Right cardiac atrium (tissue), 5 donors: ENCODE measurements at regions not wholly inside any gene's neighbourhood (a gene's known extent, or its start where the extent isn't known, plus 50 kb on each side); places are given as distances from the start of the nearest gene placed in this dataset.
"Not testable (repeated sequence)": the region's sequence is repeated elsewhere in the genome, so short reads cannot be mapped to it uniquely, and the experiment has no call there.

Experiments
- ATAC-seq, 2 donors: fragments of 200-7000 bp; cut with Tn5 transposase; one replicate each; pipeline versions ENCODE4 v1.8.0 to v1.9.1; 2020; ENCODE audit warnings: moderate library complexity in 2 of 2, mild to moderate bottlenecking in 1 of 2
- DNase-seq, 3 donors: peaks; one replicate each; pipeline ENCODE4 v3.0.0-alpha.2; 2020
- H3K27ac ChIP-seq: one replicate; pipeline ENCODE4 v1.5.1; 2013; ENCODE audit warnings: mild to moderate bottlenecking, low read length, control low read depth, moderate library complexity
- H3K27me3 ChIP-seq: one replicate; pipeline ENCODE4 v1.6.1; 2013; ENCODE audit not compliant: control insufficient read depth, insufficient read depth
- H3K4me1 ChIP-seq: one replicate; pipeline ENCODE4 v1.6.1; 2013; ENCODE audit warnings: low read length; ENCODE audit not compliant: control insufficient read depth, insufficient read depth
- H3K4me3 ChIP-seq: one replicate; pipeline ENCODE4 v1.5.1; 2013; ENCODE audit warnings: low read length, control low read depth
- H3K9me3 ChIP-seq: one replicate; pipeline ENCODE4 v1.6.1; 2013; ENCODE audit warnings: low read length; ENCODE audit not compliant: control insufficient read depth
- WGBS: extraction: QIAGEN DNeasy Blood & Tissue Kit; methylation state at CpG from one replicate; pipeline ENCODE4 v1.1.7; 2013; 5-methylcytosine and 5-hydroxymethylcytosine counted together
- intact Hi-C, 4 donors: fragments of 100-400 bp; cut with DNase I; formaldehyde crosslinking; loops; one replicate each; pipeline versions ENCODE4 v1.11.0 to v1.14.0; 2022 to 2023
- donor health status: healthy with polysubstance abuse.
- donor health status: DM: no; HTN: yes; CAD: no.
- donor health status: DM: no; HTN: no; CAD: no.
- donor health status: DM: no; HTN: yes; CAD: no; lungs with severe emphysema.
- donor health status: DM: yes; HTN: yes; CAD: no.

- ATAC-seq (peak; percentile 73 to 77), DNase-seq (no peak)
- intact Hi-C loops = no loop called here
- 21% methylated on average over 4 of the region's 4 CpGs for WGBS
- Histone ChIP-seq H3K27me3 (no peaks in the 10 kb centered on the region), H3K4me1 (no peaks in the 10 kb centered on the region), H3K4me3 (no peak overlapping the region), H3K9me3 (no peaks in the 10 kb centered on the region), H3K27ac (no peak overlapping the region)
Measured at GRCh38 chr14:53842938-53843337, 113.7 kb downstream of the BMP4 start.

GRCh38 chr14:53841109-53842099 lies 115.2 kb downstream of the BMP4 start:
- no peaks in the 10 kb centered on the region for H3K4me1 ChIP-seq
- no peak overlapping the region for H3K4me3 ChIP-seq
- ATAC-seq (no peak), DNase-seq (no peak)
- 91% methylated on average over 3 of the region's 3 CpGs for WGBS
- H3K27ac ChIP-seq = no peak overlapping the region
- H3K9me3 ChIP-seq = peaks cover 1% of the 10 kb centered on the region
- intact Hi-C loops = no loop called here
- H3K27me3 ChIP-seq = no peaks in the 10 kb centered on the region

GRCh38 chr14:53840444-53840843 lies 116.2 kb downstream of the BMP4 start:
- intact Hi-C loops = no loop called here
- H3K27ac ChIP-seq = no peak overlapping the region
- H3K4me1 ChIP-seq = no peaks in the 10 kb centered on the region
- ATAC-seq = no peak
- no peak overlapping the region for H3K4me3 ChIP-seq
- 86% methylated on average over 2 of the region's 2 CpGs for WGBS
- H3K9me3 ChIP-seq = peaks cover 1% of the 10 kb centered on the region
- H3K27me3 ChIP-seq = no peaks in the 10 kb centered on the region
- no peak for DNase-seq

- H3K4me1 ChIP-seq = no peaks in the 10 kb centered on the region
- no peak for ATAC-seq
- no peak for DNase-seq
- no peak overlapping the region for H3K27ac ChIP-seq
- 88% methylated on average over 4 of the region's 4 CpGs for WGBS
- H3K9me3 ChIP-seq = peaks cover 1% of the 10 kb centered on the region
- intact Hi-C loops = no loop called here
- H3K4me3 ChIP-seq = no peak overlapping the region
- no peaks in the 10 kb centered on the region for H3K27me3 ChIP-seq
Measured at GRCh38 chr14:53838374-53838773, 118.3 kb downstream of the BMP4 start.

DNA sequence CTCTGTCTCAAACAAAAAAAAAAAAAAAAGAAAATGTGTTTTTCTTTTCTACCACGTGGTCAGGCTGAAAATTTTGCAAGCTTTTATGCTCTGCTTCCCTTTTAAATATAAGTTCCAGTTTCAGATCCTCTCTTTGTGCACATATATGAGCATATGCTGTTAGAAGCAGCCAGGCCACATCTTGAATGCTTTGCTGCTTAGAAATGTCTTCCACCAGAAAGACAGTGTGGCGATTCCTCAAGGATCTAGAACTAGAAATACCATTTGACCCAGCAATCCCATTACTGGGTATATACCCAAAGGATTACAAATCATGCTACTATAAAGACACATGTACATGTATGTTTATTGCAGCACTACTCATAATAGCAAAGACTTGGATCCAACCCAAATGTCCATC lies 119.0 kb downstream of the BMP4 start:
- H3K27ac ChIP-seq, ATAC-seq, H3K4me1 ChIP-seq, H3K27me3 ChIP-seq, H3K9me3 ChIP-seq, DNase-seq, H3K4me3 ChIP-seq, intact Hi-C loops: not testable (repeated sequence)
- WGBS = 91% methylated on average over 2 of the region's 2 CpGs

GRCh38 chr14:53836551-53836950 lies 120.1 kb downstream of the BMP4 start:
- H3K9me3 ChIP-seq = peaks cover 1% of the 10 kb centered on the region
- no peaks in the 10 kb centered on the region for H3K27me3 ChIP-seq
- DNase-seq (no peak), ATAC-seq (no peak)
- H3K27ac ChIP-seq = no peak overlapping the region
- H3K4me3 ChIP-seq = no peak overlapping the region
- 81% methylated on average over 2 of the region's 2 CpGs for WGBS
- no peaks in the 10 kb centered on the region for H3K4me1 ChIP-seq
- intact Hi-C loops = no loop called here

GRCh38 chr14:53828820-53829219 lies 127.8 kb downstream of the BMP4 start:
- H3K4me3 ChIP-seq = no peak overlapping the region
- ATAC-seq (no peak), DNase-seq (peak in 1 of 3 donors; percentile 39)
- H3K9me3 ChIP-seq = no peaks in the 10 kb centered on the region
- intact Hi-C loops = no loop called here
- 51% methylated on average over 4 of the region's 4 CpGs for WGBS
- H3K27ac ChIP-seq = no peak overlapping the region
- no peaks in the 10 kb centered on the region for H3K4me1 ChIP-seq
- H3K27me3 ChIP-seq = no peaks in the 10 kb centered on the region

DNA sequence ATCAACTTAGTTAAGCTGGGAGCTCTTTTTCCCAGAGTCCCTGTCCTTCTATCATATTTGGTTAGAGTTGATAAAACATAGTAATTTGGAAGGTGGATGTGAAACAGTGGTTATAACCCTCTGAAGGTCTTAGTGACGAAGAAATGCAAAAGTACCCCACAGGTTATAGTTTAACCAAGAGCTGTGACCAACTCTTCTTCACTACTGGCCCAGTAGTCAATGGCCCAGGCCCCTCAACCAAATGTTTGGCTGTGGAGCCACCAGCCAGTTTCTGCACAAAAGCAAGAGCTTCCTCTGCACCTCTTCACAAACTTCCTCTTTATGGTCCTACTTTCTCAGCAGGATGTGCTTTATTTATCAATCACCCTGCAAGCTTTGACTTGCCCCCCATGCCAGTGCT lies 132.6 kb downstream of the BMP4 start:
- 98% methylated on average over 1 of the region's 1 CpG for WGBS
- Histone ChIP-seq H3K27ac (no peak overlapping the region), H3K9me3 (no peaks in the 10 kb centered on the region), H3K4me3 (no peak overlapping the region), H3K4me1 (no peaks in the 10 kb centered on the region), H3K27me3 (no peaks in the 10 kb centered on the region)
- intact Hi-C loops = no loop called here
- DNase-seq (no peak), ATAC-seq (no peak)

GRCh38 chr14:53814392-53814791 lies 142.2 kb downstream of the BMP4 start:
- no peak overlapping the region for H3K4me3 ChIP-seq
- DNase-seq (no peak), ATAC-seq (no peak)
- intact Hi-C loops = no loop called here
- WGBS = 52% methylated on average over 4 of the region's 4 CpGs
- H3K4me1 ChIP-seq = no peaks in the 10 kb centered on the region
- H3K27ac ChIP-seq = no peak overlapping the region
- no peaks in the 10 kb centered on the region for H3K9me3 ChIP-seq
- no peaks in the 10 kb centered on the region for H3K27me3 ChIP-seq

- no peaks in the 10 kb centered on the region for H3K4me1 ChIP-seq
- no peak for ATAC-seq
- H3K9me3 ChIP-seq = no peaks in the 10 kb centered on the region
- H3K4me3 ChIP-seq = no peak overlapping the region
- whole genome bisulfite sequencing = 91% methylated on average over 7 of the region's 7 CpGs
- no peaks in the 10 kb centered on the region for H3K27me3 ChIP-seq
- DNase-seq = no peak
- intact Hi-C loops = no loop called here
- no peak overlapping the region for H3K27ac ChIP-seq
Measured at GRCh38 chr14:53810221-53810620, 146.4 kb downstream of the BMP4 start.

DNA sequence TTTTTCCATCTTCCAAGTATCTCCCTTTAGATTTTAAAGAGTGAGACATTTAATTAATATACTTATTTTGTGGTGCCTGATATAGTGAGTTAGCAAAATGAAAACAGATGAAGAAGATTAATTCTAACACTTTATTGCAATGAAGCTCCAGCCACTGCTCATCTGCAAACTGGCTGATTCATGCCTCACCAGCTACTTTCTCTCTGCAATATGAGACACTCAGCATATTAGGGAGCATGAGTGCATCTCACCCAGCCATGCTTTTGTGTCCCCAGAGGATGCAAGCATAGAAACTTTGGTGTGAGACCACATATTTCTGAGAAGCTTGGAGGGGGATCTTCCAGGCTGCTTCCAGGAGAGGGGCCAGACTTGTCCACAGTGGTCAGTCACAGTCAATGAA lies 148.6 kb downstream of the BMP4 start:
- Histone ChIP-seq H3K27ac (no peak overlapping the region), H3K9me3 (no peaks in the 10 kb centered on the region), H3K4me3 (no peak overlapping the region), H3K27me3 (no peaks in the 10 kb centered on the region), H3K4me1 (no peaks in the 10 kb centered on the region)
- DNase-seq (no peak), ATAC-seq (no peak)
- intact Hi-C loops = no loop called here
